A549 (cell line): ENCODE measurements at regions not wholly inside any gene's neighbourhood (a gene's known extent, or its start where the extent isn't known, plus 50 kb on each side); places are given as distances from the start of the nearest gene placed in this dataset.

Source experiments
- ATAC-seq, 2 experiments: fragments of 200-7000 bp in 1 of 2; fragments of >200 bp in 1 of 2; cut with Nextera tagmentation in 1 of 2; cut with Tn5 transposase in 1 of 2; 3 replicates each; pipeline versions ENCODE4 v1.8.0 to v1.9.1; 2018 to 2020; ENCODE audit warnings: mild to moderate bottlenecking in 1 of 2, moderate library complexity in 1 of 2
- CTCF ChIA-PET: fragments of 300-600 bp; sonication (Branson Sonifier 250); formaldehyde crosslinking; extraction: SDS; loops from one replicate; lab custom pipeline; 2021; ENCODE audit warnings: antibody characterized with exemption, inconsistent platforms; lab: Yijun Ruan, JAX
- POLR2A ChIA-PET: fragments of 350-600 bp; formaldehyde crosslinking; extraction: SDS; loops from one replicate; lab custom pipeline; 2021; ENCODE audit warnings: antibody characterized with exemption, inconsistent platforms; lab: Yijun Ruan, JAX
- DNase-seq, 2 experiments: peaks; one replicate each; pipeline versions ENCODE4 v3.0.0 to v3.0.0-alpha.2; 2011 to 2016; ENCODE audit warnings: low read depth in 1 of 2, low spot score in 1 of 2
- FAIRE-seq: peaks from 2 replicates; lab custom pipeline; 2011; peaks lifted over from hg19 to GRCh38; lab: Jason Lieb, UNC
- H3K27ac ChIP-seq, 2 experiments: fragments of >200 bp; sonication (Bioruptor Twin); formaldehyde crosslinking; 3 replicates each; pipeline ENCODE4 v1.5.1; 2016 to 2017
- H3K4me1 ChIP-seq: fragments of >200 bp; sonication (Bioruptor Twin); formaldehyde crosslinking; 3 replicates; pipeline ENCODE4 v1.6.1; 2016
- H3K4me2 ChIP-seq: fragments of >200 bp; sonication (Bioruptor Twin); formaldehyde crosslinking; 3 replicates; pipeline ENCODE4 v1.6.1; 2016
- H3K4me3 ChIP-seq: fragments of >200 bp; sonication (Bioruptor Twin); formaldehyde crosslinking; 3 replicates; pipeline ENCODE4 v1.5.1; 2016
- H3K9me3 ChIP-seq: fragments of >200 bp; sonication (Bioruptor Twin); formaldehyde crosslinking; 3 replicates; pipeline ENCODE4 v1.6.1; 2016
- CBX8 ChIP-seq: fragments of 200-600 bp; sonication (generic); IDR thresholded peaks from 2 replicates; pipeline ENCODE4 v1.6.1; 2016
- CEBPB ChIP-seq, 2 experiments: fragments of >200 bp in 1 of 2; sonication (Bioruptor Twin) in 1 of 2; formaldehyde crosslinking in 1 of 2; IDR thresholded peaks; 2 replicates each; pipeline ENCODE4 v1.6.1; 2012 to 2016
- EHF ChIP-seq: fragments of 250-450 bp; sonication (Bioruptor Pico); IDR thresholded peaks from 2 replicates; pipeline ENCODE4 v1.5.0; 2020; ENCODE audit warnings: mild to moderate bottlenecking
- ELK1 ChIP-seq: fragments of 150-350 bp; IDR thresholded peaks from 2 replicates; pipeline ENCODE4 v1.6.1; 2014; ENCODE audit warnings: low read depth, mild to moderate bottlenecking, low read length
- ESRRA ChIP-seq: fragments of 150-350 bp; IDR thresholded peaks from 2 replicates; pipeline ENCODE4 v1.6.1; 2014; ENCODE audit warnings: mild to moderate bottlenecking, low read length, borderline replicate concordance
- FOSB ChIP-seq: fragments of 250-450 bp; sonication (Bioruptor Pico); IDR thresholded peaks from 2 replicates; pipeline ENCODE4 v1.5.0; 2020; ENCODE audit warnings: mild to moderate bottlenecking, moderate library complexity
- FOXS1 ChIP-seq: fragments of 250-450 bp; sonication (Bioruptor Pico); IDR thresholded peaks from 2 replicates; pipeline ENCODE4 v1.5.0; 2020; ENCODE audit warnings: mild to moderate bottlenecking, moderate library complexity
- HOXB13 ChIP-seq: fragments of 250-450 bp; sonication (Bioruptor Pico); IDR thresholded peaks from 2 replicates; pipeline ENCODE4 v1.5.0; 2020; ENCODE audit warnings: low read depth, mild to moderate bottlenecking, moderate library complexity
- HOXB5 ChIP-seq: fragments of 250-450 bp; sonication (Bioruptor Pico); IDR thresholded peaks from 2 replicates; pipeline ENCODE4 v1.5.0; 2020; ENCODE audit warnings: mild to moderate bottlenecking, moderate library complexity
- KDM5A ChIP-seq: fragments of 200-600 bp; sonication (generic); IDR thresholded peaks from 2 replicates; pipeline ENCODE4 v1.6.1; 2016; ENCODE audit warnings: antibody characterized with exemption, mild to moderate bottlenecking
- MAZ ChIP-seq: fragments of 150-350 bp; IDR thresholded peaks from 2 replicates; pipeline ENCODE4 v1.6.1; 2014; ENCODE audit warnings: antibody characterized with exemption, low read depth, low read length, borderline replicate concordance
- NPAS2 ChIP-seq: fragments of 250-450 bp; sonication (Bioruptor Pico); IDR thresholded peaks from 2 replicates; pipeline ENCODE4 v1.8.0; 2022; ENCODE audit warnings: mild to moderate bottlenecking, moderate library complexity, borderline replicate concordance
- RAD21 ChIP-seq, 2 experiments: fragments of >200 bp in 1 of 2; sonication (Bioruptor Twin) in 1 of 2; formaldehyde crosslinking in 1 of 2; IDR thresholded peaks in 1 of 2; conservative IDR thresholded peaks in 1 of 2; 2 replicates in 1 of 2; 3 replicates in 1 of 2; pipeline ENCODE4 v1.6.1; 2012 to 2018; ENCODE audit warnings: inconsistent platforms in 1 of 2
- RARB ChIP-seq: fragments of 250-450 bp; sonication (Bioruptor Pico); IDR thresholded peaks from 2 replicates; pipeline ENCODE4 v1.8.0; 2021; ENCODE audit warnings: mild to moderate bottlenecking, moderate library complexity
- RCOR1 ChIP-seq: fragments of 150-350 bp; IDR thresholded peaks from 2 replicates; pipeline ENCODE4 v1.6.1; 2014; ENCODE audit warnings: antibody characterized with exemption, low read length, low read depth
- RNF2 ChIP-seq: fragments of 200-600 bp; sonication (generic); IDR thresholded peaks from 2 replicates; pipeline ENCODE4 v1.6.1; 2016; ENCODE audit warnings: low read depth, mild to moderate bottlenecking, antibody characterized with exemption, moderate library complexity, borderline replicate concordance
- USF2 ChIP-seq: fragments of 450-650 bp; IDR thresholded peaks from 2 replicates; pipeline ENCODE4 v1.6.1; 2014; ENCODE audit warnings: antibody characterized with exemption
- ZFP36 ChIP-seq: fragments of 450-650 bp; IDR thresholded peaks from 2 replicates; pipeline ENCODE4 v1.6.1; 2014; ENCODE audit warnings: borderline replicate concordance; ENCODE audit not compliant: partially characterized antibody
- WGBS: methylation state at CpG from one replicate; pipeline ENCODE4 v1.1.6; 2017; ENCODE audit errors: missing lambda C conversion rate; 5-methylcytosine and 5-hydroxymethylcytosine counted together
- TF ChIP-seq, protein P1 (sequence below): IDR thresholded peaks from 2 replicates; pipeline ENCODE4 v1.6.1; 2012; ENCODE audit warnings: low read depth, borderline replicate concordance

- TF ChIP-seq, protein P1, sequence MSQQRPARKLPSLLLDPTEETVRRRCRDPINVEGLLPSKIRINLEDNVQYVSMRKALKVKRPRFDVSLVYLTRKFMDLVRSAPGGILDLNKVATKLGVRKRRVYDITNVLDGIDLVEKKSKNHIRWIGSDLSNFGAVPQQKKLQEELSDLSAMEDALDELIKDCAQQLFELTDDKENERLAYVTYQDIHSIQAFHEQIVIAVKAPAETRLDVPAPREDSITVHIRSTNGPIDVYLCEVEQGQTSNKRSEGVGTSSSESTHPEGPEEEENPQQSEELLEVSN = no peak
- TF ChIP-seq HOXB5 (CRISPR knock-in tag) = no peak
- TF ChIP-seq RCOR1 = no peak
- TF ChIP-seq ELK1 = no peak
- TF ChIP-seq RARB (CRISPR knock-in tag) = no peak
Observed at GRCh38 chrX:132565273-132565672, 76.4 kb upstream of the MBNL3 start (continued).

GRCh38 chrX:132563976-132564375 is 75.1 kb upstream of the MBNL3 start:
- 3% methylated on average over 2 of the region's 2 CpGs for WGBS
- Histone ChIP-seq H3K4me2 (no peak overlapping the region), H3K27ac (no peak overlapping the region), H3K4me3 (no peak overlapping the region), H3K4me1 (no peaks in the 10 kb centered on the region), H3K9me3 (no peaks in the 10 kb centered on the region)
- CTCF ChIA-PET = interaction anchor here (0.9 kb wide), 1 partner anchor 1106 kb away, joined by 5 read pairs; no protein-coding TSS in a partner anchor
- POLR2A ChIA-PET = no interaction called here
- no peak for ATAC-seq
- no peak for FAIRE-seq
- no peak for DNase-seq
- no peak for TF ChIP-seq HOXB13 (CRISPR knock-in tag)
- no peak for TF ChIP-seq RAD21 (conservative IDR thresholded peaks at IDR 0.05 in 1 of 2, IDR thresholded peaks at IDR 0.05 in 1 of 2)
- TF ChIP-seq EHF (CRISPR knock-in tag) = no peak
- no peak for TF ChIP-seq HOXB5 (CRISPR knock-in tag)
- no peak for TF ChIP-seq ESRRA
- TF ChIP-seq NPAS2 (CRISPR knock-in tag) = no peak
- no peak for TF ChIP-seq MAZ
- TF ChIP-seq CBX8 = no peak
- TF ChIP-seq USF2 = no peak
- TF ChIP-seq KDM5A = no peak

- no peaks in the 10 kb centered on the region for H3K4me1 ChIP-seq
- no peak for FAIRE-seq
- no peak for TF ChIP-seq ZFP36
- TF ChIP-seq FOSB (CRISPR knock-in tag) = no peak
- no peak for TF ChIP-seq FOXS1 (CRISPR knock-in tag)
- ChIA-PET CTCF (no interaction called here), POLR2A (no interaction called here)
- DNase-seq = no peak
- no peak overlapping the region for H3K27ac ChIP-seq
- no peak overlapping the region for H3K4me3 ChIP-seq
- ATAC-seq = no peak
- WGBS = 39% methylated on average over 1 of the region's 1 CpG
- no peak overlapping the region for H3K4me2 ChIP-seq
- H3K9me3 ChIP-seq = no peaks in the 10 kb centered on the region
Observed at GRCh38 chrX:132561974-132562373, 73.1 kb upstream of the MBNL3 start.

DNA sequence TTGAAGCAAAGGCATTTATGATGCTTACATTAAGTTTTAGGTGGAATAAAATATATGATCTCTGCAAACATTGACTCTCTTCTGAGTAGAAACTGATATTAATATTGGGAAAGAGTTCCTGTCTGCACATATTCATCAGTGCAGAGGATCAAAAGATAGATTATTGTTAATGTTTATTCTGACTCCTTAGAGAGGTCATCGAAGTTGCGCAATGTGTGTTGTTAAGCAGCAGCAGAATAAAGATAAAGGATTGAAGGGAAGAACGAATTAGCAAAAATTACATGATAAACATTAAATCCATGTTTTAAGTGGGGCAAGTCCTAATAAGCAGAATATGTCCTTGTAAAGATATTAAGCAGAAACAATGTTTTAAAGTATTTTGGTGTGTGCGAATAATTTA is 72.6 kb upstream of the MBNL3 start:
- TF ChIP-seq, protein P1 = no peak
- peak in 1 of 2 experiments; percentile 68; a peak in 2 of 4 replicates for TF ChIP-seq CEBPB (IDR thresholded peaks at IDR 0.05)
- TF ChIP-seq RNF2 = peak; percentile 68; the same call in 1 of the 2 replicates
- CTCF ChIA-PET = no interaction called here
- 27% methylated on average over 4 of the region's 4 CpGs for WGBS
- FAIRE-seq (peak; percentile 80), DNase-seq (no peak), ATAC-seq (no peak)
- no peaks in the 10 kb centered on the region for H3K4me1 ChIP-seq
- H3K9me3 ChIP-seq = no peaks in the 10 kb centered on the region
- POLR2A ChIA-PET = no interaction called here
- H3K4me2 ChIP-seq = no peak overlapping the region
- no peak overlapping the region for H3K4me3 ChIP-seq
- no peak overlapping the region for H3K27ac ChIP-seq
